Activated naive CD8-positive, alpha-beta T cell treated with anti-CD3 and anti-CD28 coated beads, Interleukin-2, amount 50 U/mL, for 16 hours (primary cell): ENCODE measurements at regions not wholly inside any gene's neighbourhood (a gene's known extent, or its start where the extent isn't known, plus 50 kb on each side); places are given as distances from the start of the nearest gene placed in this dataset.

ENCODE experiments used
- DNase-seq: peaks from one replicate; pipeline ENCODE4 v3.0.0-alpha.2; 2020; ENCODE audit warnings: low read depth, low spot score

DNA sequence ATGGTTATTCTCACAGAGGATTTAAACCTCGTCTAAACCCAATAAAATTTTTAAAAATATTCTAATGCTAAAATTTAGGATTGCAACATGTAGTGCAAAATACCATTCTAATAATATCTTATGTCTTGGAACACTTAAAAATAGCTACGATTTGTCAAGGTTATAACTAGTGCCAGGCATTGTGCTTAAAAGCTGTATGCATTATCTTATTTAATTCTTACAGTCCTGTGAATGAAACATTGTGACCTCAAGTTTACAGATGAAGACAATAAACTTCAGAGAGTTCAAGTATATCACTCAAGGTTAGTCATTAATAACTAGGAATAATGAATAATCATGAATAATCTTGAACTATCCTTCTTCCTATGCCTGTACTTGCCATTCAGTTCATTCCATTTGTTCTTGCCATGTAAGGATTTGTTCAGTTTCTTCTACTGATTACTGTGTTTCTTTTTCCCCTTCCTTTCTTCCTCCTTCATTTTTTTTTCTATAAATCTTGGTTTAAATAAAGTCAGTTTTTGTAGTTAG is 897.6 kb upstream of the NR2F2 start:
- DNase-seq: no peak

DNA sequence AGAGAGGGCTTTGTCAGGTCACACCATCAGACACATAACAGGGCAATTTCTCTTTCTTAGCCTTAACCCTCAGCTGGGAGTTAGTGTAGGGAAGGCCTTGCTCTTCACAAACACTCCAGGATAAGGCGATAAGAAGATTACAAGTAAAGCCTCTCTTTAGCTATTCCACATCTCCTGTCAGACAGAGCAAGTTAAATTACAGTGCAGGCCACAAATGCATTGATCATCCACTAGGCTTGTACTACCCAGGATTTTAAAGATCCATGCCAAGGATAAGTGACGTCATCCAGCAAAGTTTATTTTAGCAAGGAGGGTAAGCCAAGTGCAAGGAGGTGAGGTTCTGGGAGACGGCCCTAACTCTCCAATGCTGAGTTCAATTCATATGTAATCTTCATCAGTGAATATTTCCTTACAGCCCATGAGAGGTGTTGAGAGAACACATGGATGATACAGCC is 890.6 kb upstream of the NR2F2 start:
- no peak for DNase-seq

DNA sequence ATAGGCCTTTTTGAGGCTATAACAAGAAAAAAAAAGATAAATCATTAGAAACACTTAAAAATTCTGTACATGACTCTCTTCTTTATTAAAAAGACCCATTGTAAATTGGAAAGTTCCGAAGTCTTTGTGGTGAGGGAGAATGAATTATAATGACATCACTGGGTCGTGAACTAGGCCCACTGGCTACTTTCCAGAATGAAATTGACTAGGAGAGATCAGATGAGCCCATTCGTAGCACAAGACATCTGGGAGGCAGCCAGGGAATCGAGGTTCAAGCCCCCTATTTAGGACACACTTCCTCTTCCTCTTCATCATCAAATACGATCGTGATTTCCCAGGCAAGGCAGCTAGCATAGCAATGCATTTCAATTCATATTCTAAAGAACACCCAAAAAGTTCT is 889.8 kb upstream of the NR2F2 start:
- no peak for DNase-seq

DNA sequence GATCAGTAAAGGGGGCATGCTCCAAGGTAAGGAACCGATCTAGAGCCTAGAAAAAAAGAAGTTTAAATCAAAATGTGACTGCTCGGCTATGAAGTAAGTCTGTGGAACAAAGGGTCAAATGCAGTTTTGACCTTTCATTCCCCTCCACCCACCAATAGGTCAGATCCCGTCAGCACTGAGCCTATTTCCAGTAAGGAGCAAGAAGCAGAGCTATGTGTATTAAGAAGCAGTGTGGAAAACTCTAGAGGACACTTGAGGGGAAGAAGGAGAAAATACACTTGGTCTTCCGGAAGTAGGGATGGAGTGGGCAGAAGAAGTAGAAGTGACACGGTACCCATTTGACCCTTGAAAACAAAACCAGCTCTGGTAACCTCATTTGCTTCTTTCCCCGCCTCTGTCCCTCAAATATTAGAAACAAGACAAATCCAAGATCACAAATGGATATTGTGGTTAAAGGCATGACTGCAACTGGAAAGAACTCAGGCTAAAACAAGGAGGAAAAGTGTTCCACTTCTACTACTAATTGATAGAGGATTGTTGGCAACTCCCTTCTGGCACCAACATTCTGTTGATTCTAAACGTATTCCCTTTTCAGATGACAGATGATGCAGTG is 888.3 kb upstream of the NR2F2 start:
- no peak for DNase-seq

DNA sequence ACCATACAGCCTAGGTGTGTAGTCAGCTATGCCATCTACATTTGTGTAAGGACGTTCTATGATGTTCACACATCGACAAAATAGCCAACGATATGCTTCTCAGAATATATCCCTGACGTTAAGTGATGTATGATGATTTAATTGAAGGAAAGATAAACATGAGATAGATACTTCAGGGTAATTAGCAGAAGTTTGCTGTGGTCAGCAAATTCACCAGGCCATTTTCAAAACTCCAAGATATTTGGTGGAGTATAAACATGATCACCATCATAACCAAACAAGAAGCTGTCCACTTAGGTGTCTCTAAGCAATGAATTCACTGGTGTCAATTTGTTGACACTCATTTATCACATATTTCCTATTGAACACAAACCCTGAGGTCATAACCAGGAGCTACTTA is 885.6 kb upstream of the NR2F2 start:
- no peak for DNase-seq

DNA sequence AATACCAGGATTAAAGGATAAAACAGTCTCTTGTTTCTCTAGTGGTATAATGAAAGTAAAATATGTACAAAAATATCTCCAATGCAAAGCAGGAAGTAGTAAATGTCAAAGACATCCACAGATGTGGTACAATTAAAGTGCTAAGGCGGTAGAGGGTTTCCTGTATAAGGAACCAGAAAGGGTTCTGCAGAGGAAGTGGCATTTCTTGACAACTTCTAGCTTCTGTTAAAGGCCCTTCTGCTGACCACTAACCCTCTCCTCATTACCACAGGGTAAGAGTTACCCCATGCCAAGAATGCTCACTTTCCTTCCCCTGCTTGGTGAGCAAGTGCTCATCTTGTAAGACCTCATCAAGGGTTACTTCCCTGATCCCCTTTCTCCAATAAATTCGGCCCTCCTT is 883.6 kb upstream of the NR2F2 start:
- DNase-seq: no peak

DNA sequence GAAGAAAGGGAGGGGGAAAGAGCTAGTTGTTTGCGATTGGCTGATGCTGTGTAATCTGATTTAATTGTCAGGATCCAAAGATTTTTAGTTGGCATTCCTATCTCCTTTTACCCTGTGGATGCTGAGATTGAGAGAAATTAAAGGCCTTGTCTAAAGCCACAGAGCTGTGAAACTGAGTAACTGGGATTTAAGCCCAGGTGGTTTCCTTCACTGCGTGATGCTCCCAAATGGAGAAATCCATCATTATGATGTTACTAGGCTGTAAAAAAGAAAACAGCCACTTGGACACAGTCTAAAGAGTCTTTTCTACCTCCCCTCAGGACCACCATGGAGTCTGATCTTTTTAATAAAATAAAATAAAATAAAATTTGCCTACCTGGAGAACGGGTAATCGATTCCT is 883.0 kb upstream of the NR2F2 start:
- no peak for DNase-seq

DNA sequence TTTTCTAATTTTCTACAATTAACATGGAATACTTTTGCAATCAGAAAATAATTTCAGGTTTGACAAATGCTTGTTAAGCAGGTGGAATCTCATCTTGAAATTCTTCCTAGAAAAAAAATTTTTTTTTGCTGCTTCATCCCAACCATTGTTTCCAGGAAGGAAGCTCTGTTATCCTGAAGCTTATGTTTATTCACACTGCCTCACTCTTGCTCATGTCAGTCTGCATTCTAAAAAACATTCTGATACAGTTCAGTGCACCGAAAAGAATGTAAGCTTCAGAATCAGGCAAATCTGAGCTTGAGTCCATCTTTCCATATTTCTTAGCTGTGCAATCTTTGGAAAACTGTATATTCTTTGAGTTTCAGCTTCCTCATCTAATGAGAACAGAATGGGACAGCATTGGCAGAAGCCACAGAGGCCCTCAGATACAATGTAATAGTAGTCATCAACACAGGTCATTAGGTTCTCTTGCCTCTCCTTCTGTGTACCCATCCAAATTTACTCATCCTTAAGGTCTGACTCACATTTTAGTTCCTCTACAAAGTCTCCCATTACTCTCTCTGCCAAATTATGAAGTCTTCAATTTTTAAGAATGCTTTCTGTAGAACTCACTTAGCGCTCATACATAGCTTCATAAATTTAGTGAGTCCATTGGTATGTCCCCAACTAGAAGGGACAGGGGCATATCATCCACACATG is 881.8 kb upstream of the NR2F2 start:
- DNase-seq: no peak

DNA sequence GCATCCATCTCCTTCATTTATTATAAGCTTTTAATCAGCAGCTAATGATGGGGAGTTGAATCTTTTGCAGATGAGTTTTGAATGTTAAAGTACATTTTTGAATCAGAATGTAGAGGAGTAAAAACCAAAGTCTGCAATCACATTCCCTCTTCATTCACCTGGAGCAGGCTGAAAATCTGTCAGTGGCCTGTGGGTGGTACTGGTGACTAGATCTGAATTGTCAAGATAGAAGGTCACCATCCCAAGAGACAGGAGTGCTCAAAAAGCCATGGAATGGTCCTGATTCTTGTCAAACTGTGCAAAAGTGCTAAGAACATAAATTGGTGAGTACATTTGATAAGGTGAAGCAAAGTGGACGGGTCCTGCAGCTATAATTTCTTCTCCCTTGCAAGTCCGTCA is 881.3 kb upstream of the NR2F2 start:
- DNase-seq: no peak

DNA sequence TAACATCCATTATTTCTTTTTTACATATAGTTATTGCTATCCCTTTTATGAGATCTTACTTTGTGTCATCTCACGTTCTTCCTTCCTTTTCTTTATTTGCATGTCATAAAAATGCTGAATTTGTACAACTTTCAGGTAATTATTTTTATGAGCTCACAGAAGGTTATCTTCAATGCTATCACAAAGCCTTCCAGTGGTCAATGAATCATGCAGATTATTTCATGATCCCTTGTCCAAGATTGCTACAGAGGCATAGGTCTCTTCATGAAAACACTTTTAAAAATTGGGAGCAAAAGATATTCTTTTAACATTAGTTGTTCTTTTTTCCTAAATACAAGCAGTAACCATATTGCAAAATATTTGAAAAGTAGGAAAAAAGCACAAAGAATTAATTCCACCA is 880.1 kb upstream of the NR2F2 start:
- no peak for DNase-seq

DNA sequence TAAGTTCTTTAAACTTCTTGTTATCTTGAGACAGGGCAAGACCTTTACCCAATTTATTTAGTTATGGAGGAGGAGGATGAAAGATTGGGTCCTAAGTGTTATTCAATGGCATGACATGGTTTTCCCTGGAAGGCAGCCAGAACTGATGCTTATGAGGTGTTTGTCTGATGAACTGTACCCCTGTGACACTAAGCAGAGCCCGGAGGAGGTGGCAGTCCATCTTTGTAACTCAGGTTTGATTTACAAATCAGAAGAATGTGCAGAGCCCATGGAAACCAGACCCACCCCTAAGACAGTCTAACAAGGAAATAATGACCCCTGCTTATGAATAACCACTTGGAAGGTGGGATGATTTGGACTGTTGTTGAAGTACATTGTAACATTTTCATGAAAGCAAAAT is 878.6 kb upstream of the NR2F2 start:
- DNase-seq: no peak

DNA sequence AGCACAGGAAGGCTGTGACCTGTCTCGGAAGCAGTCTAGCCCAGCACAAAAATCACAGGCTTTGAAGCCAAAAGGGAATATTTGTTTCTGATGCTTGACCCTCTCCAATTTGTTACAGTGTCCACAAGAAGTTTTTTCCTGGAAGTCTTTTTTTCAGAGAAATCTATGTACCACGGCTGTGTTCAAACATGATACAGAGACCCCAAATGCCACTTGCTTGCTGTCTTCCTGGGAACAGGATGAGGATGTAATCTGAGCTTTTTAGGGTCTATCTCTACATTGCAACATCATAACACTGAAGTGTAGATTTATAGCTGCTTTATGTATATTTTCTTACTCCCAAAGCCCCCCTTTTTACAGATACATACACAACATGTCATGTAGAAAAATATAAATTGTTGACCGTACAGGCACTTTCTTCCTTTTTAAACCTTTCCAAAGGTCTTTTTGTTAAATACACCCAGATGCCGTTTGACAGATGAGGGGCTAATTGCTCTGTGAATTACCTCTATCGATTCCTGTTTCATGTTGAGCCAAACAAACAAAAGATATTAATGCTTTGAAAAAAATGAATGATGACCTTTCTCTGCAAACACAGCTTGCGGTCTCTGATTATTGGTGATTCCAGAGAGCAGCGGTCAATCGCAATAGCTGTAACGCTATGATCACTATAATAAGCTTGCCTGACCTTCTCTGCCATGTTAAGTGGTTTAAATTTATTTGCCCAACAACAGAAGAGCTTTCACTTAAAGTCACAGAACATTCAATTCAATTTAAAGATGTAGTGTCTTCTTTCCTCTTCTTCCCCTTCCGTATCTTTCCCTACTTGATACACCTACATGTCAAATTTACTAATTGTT is 875.9 kb upstream of the NR2F2 start:
- no peak for DNase-seq

DNA sequence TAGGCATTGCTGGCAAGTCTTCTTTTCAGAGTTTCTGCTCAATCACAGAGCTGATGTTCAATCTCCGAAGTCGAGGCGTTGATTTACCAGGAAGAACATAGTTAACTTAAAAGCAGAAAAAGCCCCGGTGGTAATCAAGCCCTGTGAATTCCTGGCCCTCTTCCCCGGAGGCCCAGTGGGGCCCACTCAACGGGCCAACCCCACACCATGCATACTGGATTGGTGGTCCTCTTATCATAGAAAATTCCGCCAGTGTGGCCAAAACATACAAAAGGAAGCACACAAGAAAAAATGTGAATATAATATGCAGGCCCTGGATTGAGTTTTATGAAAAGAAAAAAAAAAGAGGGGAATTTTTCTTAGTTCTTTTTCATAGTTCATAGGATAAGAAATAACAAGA is 873.0 kb upstream of the NR2F2 start:
- no peak for DNase-seq

DNA sequence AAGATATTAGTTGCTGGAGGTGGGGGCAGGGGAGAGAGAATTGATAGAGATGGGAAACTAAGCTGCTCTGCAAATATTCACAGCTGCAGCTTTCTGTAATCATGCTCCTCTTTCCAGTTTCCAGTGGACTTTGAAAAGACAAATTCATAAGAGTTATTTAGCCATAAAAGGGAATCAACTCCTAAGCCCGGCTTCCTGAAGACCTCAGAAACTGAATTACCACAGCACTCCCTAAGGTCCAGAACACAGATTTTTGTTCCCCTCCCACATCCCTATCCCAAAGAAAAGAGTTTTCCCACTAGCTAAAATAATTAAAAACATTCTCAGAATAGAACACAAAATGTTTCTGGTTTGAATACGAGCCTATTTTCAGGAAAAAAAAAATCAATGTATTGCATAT is 871.8 kb upstream of the NR2F2 start:
- DNase-seq: no peak

DNA sequence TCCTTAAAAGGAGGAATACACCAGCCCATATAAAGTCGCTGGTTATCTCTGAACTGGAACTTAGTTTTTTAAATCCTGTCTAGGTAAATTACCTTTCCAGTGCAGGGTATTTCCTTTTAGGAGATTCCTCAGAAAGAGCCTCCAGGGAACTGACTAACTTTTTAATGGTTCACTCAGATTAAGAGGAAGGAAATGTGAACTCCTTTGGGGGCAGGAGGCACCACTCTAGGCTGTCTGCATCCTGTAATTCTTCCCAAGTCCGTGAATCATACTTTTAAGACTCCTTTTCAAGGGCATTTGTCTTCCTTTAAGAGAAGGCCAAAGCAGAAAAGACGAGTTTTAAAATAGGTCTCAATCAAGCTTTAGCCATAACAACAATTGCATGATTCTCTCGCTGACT is 871.2 kb upstream of the NR2F2 start:
- no peak for DNase-seq

DNA sequence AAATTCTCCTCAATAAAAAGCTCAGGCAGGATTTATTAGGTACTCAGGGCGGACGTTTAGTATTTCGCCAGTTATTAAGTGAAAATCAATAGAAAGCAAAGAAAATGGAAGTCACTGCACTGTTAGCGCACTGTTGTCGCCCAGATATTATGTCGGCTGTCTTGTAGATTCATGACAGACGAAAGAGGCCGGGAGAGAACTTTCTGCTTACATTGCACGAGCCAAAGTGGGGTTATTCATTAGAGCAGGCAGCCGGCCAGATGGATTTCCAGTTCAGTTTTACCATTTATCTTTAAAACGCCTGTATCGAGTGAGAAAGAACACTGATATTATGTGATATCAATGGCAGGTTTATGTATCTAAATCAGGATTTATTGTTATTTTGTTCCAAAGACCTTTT is 866.0 kb upstream of the NR2F2 start:
- no peak for DNase-seq

DNA sequence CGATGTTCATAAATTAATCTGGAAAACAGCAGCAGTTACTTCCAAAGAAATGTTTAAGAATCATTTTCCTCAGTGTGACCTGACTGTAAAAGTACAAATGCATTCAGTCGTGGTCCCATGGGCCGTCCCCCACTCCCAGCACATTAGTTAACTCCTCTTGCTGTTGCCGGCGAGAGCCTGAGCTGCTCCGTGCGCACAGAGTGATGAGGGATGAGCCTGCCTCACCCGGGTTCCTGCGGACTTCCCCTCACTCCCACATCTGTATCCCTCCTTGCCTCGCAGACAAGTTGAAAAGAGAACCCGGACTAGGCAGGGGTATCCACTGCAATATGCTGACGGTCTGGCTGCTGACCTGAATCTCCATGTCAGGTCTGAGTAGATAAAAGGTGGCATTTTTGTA is 861.7 kb upstream of the NR2F2 start:
- no peak for DNase-seq

DNA sequence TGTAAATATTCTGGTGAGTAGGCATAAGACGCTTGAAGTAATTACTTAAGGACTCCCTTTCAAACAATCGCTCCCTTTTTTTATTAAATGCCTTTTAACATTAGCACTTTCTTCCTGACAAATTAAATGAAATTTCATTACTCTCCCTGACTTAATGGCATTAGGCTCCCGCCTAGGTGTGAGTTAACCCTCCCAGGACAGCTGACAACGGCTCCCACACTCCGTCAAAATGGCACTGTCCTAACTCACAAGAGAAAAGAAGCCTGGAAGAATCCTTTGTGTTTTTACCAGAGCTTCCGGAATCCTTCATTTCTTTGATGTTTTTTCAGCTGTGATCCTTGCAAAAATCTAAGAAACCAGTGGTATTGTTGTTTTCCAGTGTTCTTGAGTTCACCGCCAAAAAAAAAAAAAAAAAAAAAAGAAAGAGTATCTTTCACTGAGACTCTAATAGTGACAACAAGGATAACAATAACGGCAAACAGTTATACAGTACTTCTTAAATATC is 861.0 kb upstream of the NR2F2 start:
- no peak for DNase-seq

DNA sequence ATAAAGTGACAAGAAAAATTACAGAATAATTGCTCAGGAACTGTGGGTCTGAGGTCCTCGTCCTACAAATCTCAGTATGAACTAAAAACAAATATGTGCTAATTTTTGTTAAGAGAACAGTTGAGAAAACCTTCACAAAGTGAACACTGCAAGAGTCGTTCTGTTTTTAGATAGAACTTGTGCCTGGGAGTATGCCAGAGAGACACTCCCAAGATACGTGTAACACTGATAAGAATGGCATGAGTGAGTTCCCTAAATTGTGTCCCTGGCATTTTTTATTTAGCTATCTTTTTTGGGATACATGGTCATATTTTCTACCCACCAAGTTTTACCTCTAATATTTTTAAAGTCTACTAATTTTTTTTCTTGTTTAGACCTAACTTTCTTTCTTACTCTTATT is 860.0 kb upstream of the NR2F2 start:
- DNase-seq: no peak

DNA sequence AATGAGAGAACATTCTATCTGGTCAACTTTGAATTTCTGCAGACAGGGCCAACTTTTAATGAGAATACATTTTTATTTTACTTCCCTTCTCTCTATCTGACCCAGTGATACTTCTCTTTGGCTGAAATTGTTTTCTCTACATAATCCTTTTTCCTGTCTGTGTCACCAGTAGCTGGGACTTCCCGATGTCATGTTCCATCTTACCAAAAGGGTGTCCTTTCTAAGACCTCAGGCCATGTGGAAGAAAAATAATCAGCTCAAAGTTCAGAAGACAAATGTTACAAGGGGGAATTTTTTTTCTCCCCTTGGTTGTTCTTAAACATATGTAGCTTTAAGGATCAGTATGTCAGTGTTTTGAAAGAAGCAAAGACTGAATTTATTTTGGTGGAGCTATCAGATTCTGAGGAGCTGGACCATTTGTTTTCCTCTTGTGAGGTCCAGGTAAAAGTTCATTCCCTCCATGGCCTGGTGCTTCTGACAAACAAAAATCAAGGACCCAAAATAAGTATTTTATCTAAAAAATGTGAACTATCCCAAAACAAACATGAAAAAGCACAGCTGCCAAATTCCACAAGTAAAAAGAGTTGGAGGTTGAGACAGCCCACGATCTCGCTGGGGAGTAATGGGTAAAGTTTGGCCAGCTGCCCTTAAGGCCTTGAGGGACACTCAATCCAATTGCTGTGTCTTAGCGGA is 859.4 kb upstream of the NR2F2 start:
- DNase-seq: no peak

DNA sequence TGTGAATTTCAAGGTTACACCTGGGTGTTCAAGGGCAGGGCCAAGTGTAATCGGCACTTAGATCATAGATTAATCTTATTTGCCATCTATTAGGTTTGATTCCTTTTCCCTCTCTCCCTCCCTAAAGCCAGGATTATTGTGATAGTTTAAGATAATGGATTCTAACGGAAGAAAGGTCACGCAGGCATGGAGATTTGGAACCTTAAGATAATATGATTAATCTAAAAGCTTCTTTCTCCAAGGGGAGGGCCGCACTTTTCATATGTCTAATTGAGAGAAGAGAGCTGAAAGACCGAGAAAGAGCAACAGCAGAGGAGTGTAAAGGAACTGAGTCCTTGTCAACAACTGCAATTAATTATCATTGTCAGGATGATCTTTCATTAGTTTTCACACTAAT is 858.8 kb upstream of the NR2F2 start:
- DNase-seq: no peak

DNA sequence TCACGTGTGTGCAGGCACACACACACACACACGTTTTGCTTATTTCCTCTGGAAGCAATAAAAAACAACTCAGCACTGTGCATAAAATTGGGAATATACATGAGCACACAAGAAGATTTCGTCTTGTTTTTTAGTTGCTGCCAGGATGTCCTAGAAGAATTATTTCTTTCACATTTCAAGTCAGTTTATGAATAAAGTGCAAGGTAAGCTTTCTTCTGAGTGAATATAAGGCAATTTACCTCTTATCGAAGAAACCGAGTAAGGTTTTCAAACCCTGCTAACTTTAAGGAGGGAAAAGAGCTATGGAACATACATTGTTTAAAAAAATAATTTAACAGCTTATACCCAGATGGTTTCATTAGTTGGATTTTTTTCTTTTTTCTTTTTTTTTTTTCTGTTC is 855.4 kb upstream of the NR2F2 start:
- DNase-seq: no peak
